ENCODE measurements at regions not wholly inside any gene's neighbourhood (a gene's known extent, or its start where the extent isn't known, plus 50 kb on each side); places are given as distances from the start of the nearest gene placed in this dataset.

DNA sequence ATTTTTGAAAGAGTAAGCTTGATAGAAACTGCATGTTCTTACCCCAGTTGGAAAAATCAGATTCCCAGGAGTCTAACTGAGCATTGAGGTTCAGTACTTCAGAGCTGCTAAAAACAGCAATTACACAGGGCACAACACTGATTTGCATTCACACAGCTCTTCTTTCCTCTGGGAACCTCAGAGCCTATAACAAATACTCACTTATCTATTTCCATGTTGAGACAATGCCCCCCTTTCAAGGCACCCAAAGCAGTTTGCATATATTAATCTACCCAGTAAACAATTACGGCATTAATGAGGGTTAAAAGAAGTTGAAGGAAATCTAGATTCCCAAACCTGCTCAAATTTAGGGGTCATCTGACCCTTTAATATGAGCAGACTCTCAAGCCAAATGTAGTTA lies 126.9 kb upstream of the SLC35F3 start:
- CTCF ChIA-PET (ENCODE audit: unreplicated experiment): no interaction called here
- POLR2A ChIA-PET: interaction anchor here (0.7 kb wide), 1 partner anchor 92 kb away, joined by 3 read pairs; no protein-coding TSS in a partner anchor

GRCh38 chr1:233780049-233780448 lies 124.4 kb upstream of the SLC35F3 start:
- CTCF ChIA-PET (ENCODE audit: unreplicated experiment): no interaction called here
- Histone ChIP-seq H3K9me2 (ENCODE audit: insufficient read depth, low read length) (no peaks in the 10 kb centered on the region), H3K36me3 (ENCODE audit: insufficient read depth, low read length) (no peaks in the 10 kb centered on the region), H4K20me1 (ENCODE audit: insufficient read depth, low read length) (no peaks in the 10 kb centered on the region), H3K4me2 (ENCODE audit: low read length) (no peak overlapping the region), H3K9me3 (ENCODE audit: low read length) (no peaks in the 10 kb centered on the region), H3K4me1 (ENCODE audit: insufficient read depth, low read length, poor library complexity, severe bottlenecking) (no peaks in the 10 kb centered on the region), H3K4me3 (ENCODE audit: low read depth, low read length, poor library complexity, severe bottlenecking) (no peak overlapping the region), H2AFZ (ENCODE audit: low read length) (no peak overlapping the region), H3K79me2 (ENCODE audit: insufficient read depth, low read depth, low read length) (no peaks in the 10 kb centered on the region), H3K27ac (ENCODE audit: low read depth, low read length, poor library complexity, severe bottlenecking) (no peak overlapping the region)
- POLR2A ChIA-PET: no interaction called here
- TF ChIP-seq EZH2phosphoT487 (IDR thresholded peaks at IDR 0.05; ENCODE audit: borderline replicate concordance, low read depth, low read length): no peak
- TF ChIP-seq, protein P1, sequence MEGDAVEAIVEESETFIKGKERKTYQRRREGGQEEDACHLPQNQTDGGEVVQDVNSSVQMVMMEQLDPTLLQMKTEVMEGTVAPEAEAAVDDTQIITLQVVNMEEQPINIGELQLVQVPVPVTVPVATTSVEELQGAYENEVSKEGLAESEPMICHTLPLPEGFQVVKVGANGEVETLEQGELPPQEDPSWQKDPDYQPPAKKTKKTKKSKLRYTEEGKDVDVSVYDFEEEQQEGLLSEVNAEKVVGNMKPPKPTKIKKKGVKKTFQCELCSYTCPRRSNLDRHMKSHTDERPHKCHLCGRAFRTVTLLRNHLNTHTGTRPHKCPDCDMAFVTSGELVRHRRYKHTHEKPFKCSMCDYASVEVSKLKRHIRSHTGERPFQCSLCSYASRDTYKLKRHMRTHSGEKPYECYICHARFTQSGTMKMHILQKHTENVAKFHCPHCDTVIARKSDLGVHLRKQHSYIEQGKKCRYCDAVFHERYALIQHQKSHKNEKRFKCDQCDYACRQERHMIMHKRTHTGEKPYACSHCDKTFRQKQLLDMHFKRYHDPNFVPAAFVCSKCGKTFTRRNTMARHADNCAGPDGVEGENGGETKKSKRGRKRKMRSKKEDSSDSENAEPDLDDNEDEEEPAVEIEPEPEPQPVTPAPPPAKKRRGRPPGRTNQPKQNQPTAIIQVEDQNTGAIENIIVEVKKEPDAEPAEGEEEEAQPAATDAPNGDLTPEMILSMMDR (conservative IDR thresholded peaks at IDR 0.05; ENCODE audit: low read length): no peak
- DNase-seq (ENCODE audit: low spot score): no peak
- intact Hi-C loops (cut with micrococcal nuclease; ENCODE audit: unreplicated experiment): no loop called here
- no TSS peak for BruUV-seq (replicated peaks)

More for the DNA sequence above, 126.9 kb upstream of the SLC35F3 start:
- Histone ChIP-seq H3K27ac (ENCODE audit: low read depth, low read length, poor library complexity, severe bottlenecking) (no peak overlapping the region), H3K4me2 (ENCODE audit: low read length) (no peak overlapping the region), H3K9me3 (ENCODE audit: low read length) (no peaks in the 10 kb centered on the region), H3K4me3 (ENCODE audit: low read depth, low read length, poor library complexity, severe bottlenecking) (no peak overlapping the region), H3K9me2 (ENCODE audit: insufficient read depth, low read length) (no peaks in the 10 kb centered on the region), H3K4me1 (ENCODE audit: insufficient read depth, low read length, poor library complexity, severe bottlenecking) (no peaks in the 10 kb centered on the region), H3K79me2 (ENCODE audit: insufficient read depth, low read depth, low read length) (no peaks in the 10 kb centered on the region), H2AFZ (ENCODE audit: low read length) (no peak overlapping the region), H3K36me3 (ENCODE audit: insufficient read depth, low read length) (no peaks in the 10 kb centered on the region), H4K20me1 (ENCODE audit: insufficient read depth, low read length) (no peaks in the 10 kb centered on the region)
- intact Hi-C loops (cut with micrococcal nuclease; ENCODE audit: unreplicated experiment): no loop called here
- TF ChIP-seq, protein P1 (conservative IDR thresholded peaks at IDR 0.05; ENCODE audit: low read length): no peak
- TF ChIP-seq EZH2phosphoT487 (IDR thresholded peaks at IDR 0.05; ENCODE audit: borderline replicate concordance, low read depth, low read length): no peak
- no peak for DNase-seq (ENCODE audit: low spot score)
- no TSS peak for BruUV-seq (replicated peaks)

DNA sequence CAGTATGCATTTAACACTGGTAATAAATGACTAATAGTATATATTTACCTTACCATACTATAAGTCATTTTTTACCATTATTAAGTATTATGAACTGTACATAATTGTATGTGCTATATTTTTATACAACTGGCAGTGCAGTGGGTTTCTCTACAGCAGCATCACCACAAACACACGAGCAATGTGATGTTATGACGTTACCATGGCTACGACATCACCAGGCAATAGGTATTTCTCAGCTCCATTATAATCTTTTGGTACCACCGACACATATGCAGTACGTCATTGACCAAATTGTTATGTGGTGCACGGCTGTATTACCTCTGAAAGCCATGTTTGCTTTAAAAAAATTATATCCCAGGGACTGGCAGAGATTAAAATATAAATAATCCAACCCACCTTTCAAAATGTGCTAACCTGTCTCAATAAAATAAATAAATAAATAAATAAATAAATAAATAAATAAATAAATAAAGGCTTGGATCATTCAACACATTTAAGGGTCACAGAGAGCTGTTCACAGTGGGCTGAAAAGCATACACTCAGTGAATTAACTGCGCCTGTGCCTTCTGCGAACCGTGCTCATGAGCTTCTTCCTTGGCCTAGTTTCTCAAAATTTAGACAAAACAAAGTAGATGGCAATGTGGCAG lies 121.4 kb upstream of the SLC35F3 start:
- Histone ChIP-seq H3K36me3 (ENCODE audit: insufficient read depth, low read length) (no peaks in the 10 kb centered on the region), H2AFZ (ENCODE audit: low read length) (no peak overlapping the region), H3K4me1 (ENCODE audit: insufficient read depth, low read length, poor library complexity, severe bottlenecking) (no peaks in the 10 kb centered on the region), H4K20me1 (ENCODE audit: insufficient read depth, low read length) (no peaks in the 10 kb centered on the region), H3K27ac (ENCODE audit: low read depth, low read length, poor library complexity, severe bottlenecking) (no peak overlapping the region), H3K4me2 (ENCODE audit: low read length) (no peak overlapping the region), H3K4me3 (ENCODE audit: low read depth, low read length, poor library complexity, severe bottlenecking) (no peak overlapping the region), H3K9me2 (ENCODE audit: insufficient read depth, low read length) (no peaks in the 10 kb centered on the region), H3K9me3 (ENCODE audit: low read length) (no peaks in the 10 kb centered on the region), H3K79me2 (ENCODE audit: insufficient read depth, low read depth, low read length) (no peaks in the 10 kb centered on the region)
- ChIA-PET POLR2A (interaction anchor here (0.6 kb wide), 1 partner anchor 41 kb away, joined by 3 read pairs; no protein-coding TSS in a partner anchor), CTCF (ENCODE audit: unreplicated experiment) (no interaction called here)
- DNase-seq (ENCODE audit: low spot score): no peak
- no TSS peak for BruUV-seq (replicated peaks)
- intact Hi-C loops (cut with micrococcal nuclease; ENCODE audit: unreplicated experiment): no loop called here
- TF ChIP-seq, protein P1 (conservative IDR thresholded peaks at IDR 0.05; ENCODE audit: low read length): no peak
- no peak for TF ChIP-seq EZH2phosphoT487 (IDR thresholded peaks at IDR 0.05; ENCODE audit: borderline replicate concordance, low read depth, low read length)
